ENCODE measurements at regions not wholly inside any gene's neighbourhood (a gene's known extent, or its start where the extent isn't known, plus 50 kb on each side); places are given as distances from the start of the nearest gene placed in this dataset.

DNA sequence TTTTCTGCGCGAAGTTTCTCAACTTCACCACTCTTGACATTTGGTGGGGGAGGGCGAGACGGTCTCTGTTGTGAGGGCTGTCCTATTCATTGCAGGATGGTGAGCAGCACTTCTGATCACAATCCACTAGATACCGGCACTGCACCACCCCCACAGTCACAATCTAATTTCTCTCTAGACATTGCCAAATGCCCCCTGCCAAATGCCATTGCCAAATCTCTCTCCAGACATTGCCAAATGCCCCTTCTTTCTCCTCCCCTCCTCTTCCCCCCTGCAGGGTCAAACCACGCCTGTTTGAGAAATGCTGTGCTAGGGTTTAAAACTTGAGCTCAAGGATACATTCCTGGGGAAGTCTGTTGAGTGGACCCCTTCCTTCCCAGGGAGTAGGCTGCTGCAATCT is 603.5 kb upstream of the CDH4 start:
- TF ChIP-seq CSDC2 (CRISPR knock-in tag; IDR thresholded peaks at IDR 0.05), result no peak
- TF ChIP-seq, protein P1, sequence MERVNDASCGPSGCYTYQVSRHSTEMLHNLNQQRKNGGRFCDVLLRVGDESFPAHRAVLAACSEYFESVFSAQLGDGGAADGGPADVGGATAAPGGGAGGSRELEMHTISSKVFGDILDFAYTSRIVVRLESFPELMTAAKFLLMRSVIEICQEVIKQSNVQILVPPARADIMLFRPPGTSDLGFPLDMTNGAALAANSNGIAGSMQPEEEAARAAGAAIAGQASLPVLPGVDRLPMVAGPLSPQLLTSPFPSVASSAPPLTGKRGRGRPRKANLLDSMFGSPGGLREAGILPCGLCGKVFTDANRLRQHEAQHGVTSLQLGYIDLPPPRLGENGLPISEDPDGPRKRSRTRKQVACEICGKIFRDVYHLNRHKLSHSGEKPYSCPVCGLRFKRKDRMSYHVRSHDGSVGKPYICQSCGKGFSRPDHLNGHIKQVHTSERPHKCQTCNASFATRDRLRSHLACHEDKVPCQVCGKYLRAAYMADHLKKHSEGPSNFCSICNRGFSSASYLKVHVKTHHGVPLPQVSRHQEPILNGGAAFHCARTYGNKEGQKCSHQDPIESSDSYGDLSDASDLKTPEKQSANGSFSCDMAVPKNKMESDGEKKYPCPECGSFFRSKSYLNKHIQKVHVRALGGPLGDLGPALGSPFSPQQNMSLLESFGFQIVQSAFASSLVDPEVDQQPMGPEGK (CRISPR knock-in tag; IDR thresholded peaks at IDR 0.05; ENCODE audit: borderline replicate concordance), result no peak
- TF ChIP-seq BACH2 (CRISPR knock-in tag; IDR thresholded peaks at IDR 0.05; ENCODE audit: borderline replicate concordance), result no peak
- no peak for TF ChIP-seq ZFP3 (CRISPR knock-in tag; IDR thresholded peaks at IDR 0.05)
- no peak for TF ChIP-seq TCF4 (CRISPR knock-in tag; IDR thresholded peaks at IDR 0.05; ENCODE audit: borderline replicate concordance)
- ATAC-seq, result no peak

DNA sequence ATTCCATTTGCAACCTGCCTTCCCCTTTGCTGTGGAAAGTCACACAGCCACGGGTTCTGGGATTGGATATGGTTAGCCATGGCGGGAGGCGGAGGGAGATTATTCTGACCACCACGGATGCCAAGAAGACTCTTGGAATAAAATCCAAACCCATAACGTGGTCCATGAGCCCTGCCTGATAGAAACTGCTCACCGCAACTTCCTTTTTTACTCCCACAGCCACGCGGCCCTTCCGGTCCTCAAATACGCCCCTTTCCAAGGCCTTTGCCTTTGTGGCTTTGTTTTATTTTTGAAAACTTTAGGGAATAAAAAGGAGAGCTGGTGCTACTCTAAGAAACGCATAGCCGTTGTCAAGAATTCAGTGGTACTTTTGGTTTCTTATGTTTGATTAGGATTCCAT is 602.5 kb upstream of the CDH4 start:
- TF ChIP-seq PPARA (CRISPR knock-in tag; IDR thresholded peaks at IDR 0.05; ENCODE audit: borderline replicate concordance) (no peak), TOX (CRISPR knock-in tag; IDR thresholded peaks at IDR 0.05; ENCODE audit: borderline replicate concordance) (no peak), ZC3H10 (CRISPR knock-in tag; IDR thresholded peaks at IDR 0.05) (no peak), ESRRG (CRISPR knock-in tag; IDR thresholded peaks at IDR 0.05) (no peak), ZNF70 (CRISPR knock-in tag; IDR thresholded peaks at IDR 0.05) (no peak), ZFP3 (CRISPR knock-in tag; IDR thresholded peaks at IDR 0.05) (no peak)
- ATAC-seq, result no peak

DNA sequence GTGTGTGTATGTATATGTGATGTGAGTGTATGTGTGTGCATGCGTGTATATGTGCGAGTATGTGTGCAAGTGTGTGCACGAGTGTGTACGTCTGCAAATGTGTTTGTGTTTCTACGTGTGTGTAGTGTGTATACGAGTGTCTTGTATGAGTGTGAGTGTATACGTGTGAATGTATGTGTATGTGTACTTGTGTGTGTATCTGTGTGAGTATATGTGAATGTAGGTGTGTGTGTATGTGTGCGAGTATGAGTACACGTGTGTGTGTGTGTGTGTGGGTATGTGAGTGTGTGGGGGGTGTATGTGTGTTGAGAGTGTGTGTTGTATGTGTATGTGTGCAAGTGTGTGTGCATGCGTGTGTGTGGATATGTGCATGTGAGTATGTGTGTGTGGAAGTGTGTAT is 602.0 kb upstream of the CDH4 start:
- ATAC-seq, result no peak
- TF ChIP-seq SNAI2 (CRISPR knock-in tag; IDR thresholded peaks at IDR 0.05) (no peak), ZNF70 (CRISPR knock-in tag; IDR thresholded peaks at IDR 0.05) (no peak), TOX (CRISPR knock-in tag; IDR thresholded peaks at IDR 0.05; ENCODE audit: borderline replicate concordance) (no peak), RARB (CRISPR knock-in tag; IDR thresholded peaks at IDR 0.05) (no peak), PPARA (CRISPR knock-in tag; IDR thresholded peaks at IDR 0.05; ENCODE audit: borderline replicate concordance) (no peak), ESRRG (CRISPR knock-in tag; IDR thresholded peaks at IDR 0.05) (no peak), ZNF565 (CRISPR knock-in tag; conservative IDR thresholded peaks at IDR 0.05; ENCODE audit: low read depth) (no peak), ZC3H10 (CRISPR knock-in tag; IDR thresholded peaks at IDR 0.05) (no peak), GLIS3 (CRISPR knock-in tag; IDR thresholded peaks at IDR 0.05) (no peak), ISL1 (CRISPR knock-in tag; IDR thresholded peaks at IDR 0.05) (no peak), ZFP3 (CRISPR knock-in tag; IDR thresholded peaks at IDR 0.05) (no peak), ARNTL (CRISPR knock-in tag; IDR thresholded peaks at IDR 0.05; ENCODE audit: borderline replicate concordance, low read depth) (no peak), CSDC2 (CRISPR knock-in tag; IDR thresholded peaks at IDR 0.05) (no peak), BACH2 (CRISPR knock-in tag; IDR thresholded peaks at IDR 0.05; ENCODE audit: borderline replicate concordance) (no peak)
- TF ChIP-seq, protein P2, sequence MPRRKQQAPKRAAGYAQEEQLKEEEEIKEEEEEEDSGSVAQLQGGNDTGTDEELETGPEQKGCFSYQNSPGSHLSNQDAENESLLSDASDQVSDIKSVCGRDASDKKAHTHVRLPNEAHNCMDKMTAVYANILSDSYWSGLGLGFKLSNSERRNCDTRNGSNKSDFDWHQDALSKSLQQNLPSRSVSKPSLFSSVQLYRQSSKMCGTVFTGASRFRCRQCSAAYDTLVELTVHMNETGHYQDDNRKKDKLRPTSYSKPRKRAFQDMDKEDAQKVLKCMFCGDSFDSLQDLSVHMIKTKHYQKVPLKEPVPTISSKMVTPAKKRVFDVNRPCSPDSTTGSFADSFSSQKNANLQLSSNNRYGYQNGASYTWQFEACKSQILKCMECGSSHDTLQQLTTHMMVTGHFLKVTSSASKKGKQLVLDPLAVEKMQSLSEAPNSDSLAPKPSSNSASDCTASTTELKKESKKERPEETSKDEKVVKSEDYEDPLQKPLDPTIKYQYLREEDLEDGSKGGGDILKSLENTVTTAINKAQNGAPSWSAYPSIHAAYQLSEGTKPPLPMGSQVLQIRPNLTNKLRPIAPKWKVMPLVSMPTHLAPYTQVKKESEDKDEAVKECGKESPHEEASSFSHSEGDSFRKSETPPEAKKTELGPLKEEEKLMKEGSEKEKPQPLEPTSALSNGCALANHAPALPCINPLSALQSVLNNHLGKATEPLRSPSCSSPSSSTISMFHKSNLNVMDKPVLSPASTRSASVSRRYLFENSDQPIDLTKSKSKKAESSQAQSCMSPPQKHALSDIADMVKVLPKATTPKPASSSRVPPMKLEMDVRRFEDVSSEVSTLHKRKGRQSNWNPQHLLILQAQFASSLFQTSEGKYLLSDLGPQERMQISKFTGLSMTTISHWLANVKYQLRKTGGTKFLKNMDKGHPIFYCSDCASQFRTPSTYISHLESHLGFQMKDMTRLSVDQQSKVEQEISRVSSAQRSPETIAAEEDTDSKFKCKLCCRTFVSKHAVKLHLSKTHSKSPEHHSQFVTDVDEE (CRISPR knock-in tag; IDR thresholded peaks at IDR 0.05), result no peak
- TF ChIP-seq, protein P1 (CRISPR knock-in tag; IDR thresholded peaks at IDR 0.05; ENCODE audit: borderline replicate concordance), result no peak
- TF ChIP-seq, protein P3, sequence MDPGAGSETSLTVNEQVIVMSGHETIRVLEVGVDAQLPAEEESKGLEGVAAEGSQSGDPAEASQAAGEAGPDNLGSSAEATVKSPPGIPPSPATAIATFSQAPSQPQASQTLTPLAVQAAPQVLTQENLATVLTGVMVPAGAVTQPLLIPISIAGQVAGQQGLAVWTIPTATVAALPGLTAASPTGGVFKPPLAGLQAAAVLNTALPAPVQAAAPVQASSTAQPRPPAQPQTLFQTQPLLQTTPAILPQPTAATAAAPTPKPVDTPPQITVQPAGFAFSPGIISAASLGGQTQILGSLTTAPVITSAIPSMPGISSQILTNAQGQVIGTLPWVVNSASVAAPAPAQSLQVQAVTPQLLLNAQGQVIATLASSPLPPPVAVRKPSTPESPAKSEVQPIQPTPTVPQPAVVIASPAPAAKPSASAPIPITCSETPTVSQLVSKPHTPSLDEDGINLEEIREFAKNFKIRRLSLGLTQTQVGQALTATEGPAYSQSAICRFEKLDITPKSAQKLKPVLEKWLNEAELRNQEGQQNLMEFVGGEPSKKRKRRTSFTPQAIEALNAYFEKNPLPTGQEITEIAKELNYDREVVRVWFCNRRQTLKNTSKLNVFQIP (CRISPR knock-in tag; IDR thresholded peaks at IDR 0.05; ENCODE audit: borderline replicate concordance, low read depth), result no peak
- TF ChIP-seq, protein P4, sequence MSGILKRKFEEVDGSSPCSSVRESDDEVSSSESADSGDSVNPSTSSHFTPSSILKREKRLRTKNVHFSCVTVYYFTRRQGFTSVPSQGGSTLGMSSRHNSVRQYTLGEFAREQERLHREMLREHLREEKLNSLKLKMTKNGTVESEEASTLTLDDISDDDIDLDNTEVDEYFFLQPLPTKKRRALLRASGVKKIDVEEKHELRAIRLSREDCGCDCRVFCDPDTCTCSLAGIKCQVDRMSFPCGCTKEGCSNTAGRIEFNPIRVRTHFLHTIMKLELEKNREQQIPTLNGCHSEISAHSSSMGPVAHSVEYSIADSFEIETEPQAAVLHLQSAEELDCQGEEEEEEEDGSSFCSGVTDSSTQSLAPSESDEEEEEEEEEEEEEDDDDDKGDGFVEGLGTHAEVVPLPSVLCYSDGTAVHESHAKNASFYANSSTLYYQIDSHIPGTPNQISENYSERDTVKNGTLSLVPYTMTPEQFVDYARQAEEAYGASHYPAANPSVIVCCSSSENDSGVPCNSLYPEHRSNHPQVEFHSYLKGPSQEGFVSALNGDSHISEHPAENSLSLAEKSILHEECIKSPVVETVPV (CRISPR knock-in tag; IDR thresholded peaks at IDR 0.05), result no peak
